DMS53 treated with DMSO at 0.1 percent for 48 hours (cell line): ENCODE measurements at regions not wholly inside any gene's neighbourhood (a gene's known extent, or its start where the extent isn't known, plus 50 kb on each side); places are given as distances from the start of the nearest gene placed in this dataset.

Source experiments
- DNase-seq: peaks from one replicate; lab custom pipeline; 2025; ENCODE audit not compliant: unreplicated experiment; lab: John Stamatoyannopoulos, UW

- DNase-seq, result no peak
Measured at GRCh38 chr22:27509132-27509920, 292.2 kb downstream of the MN1 start.

GRCh38 chr22:27510024-27510423 lies 291.5 kb downstream of the MN1 start:
- DNase-seq, result no peak

DNA sequence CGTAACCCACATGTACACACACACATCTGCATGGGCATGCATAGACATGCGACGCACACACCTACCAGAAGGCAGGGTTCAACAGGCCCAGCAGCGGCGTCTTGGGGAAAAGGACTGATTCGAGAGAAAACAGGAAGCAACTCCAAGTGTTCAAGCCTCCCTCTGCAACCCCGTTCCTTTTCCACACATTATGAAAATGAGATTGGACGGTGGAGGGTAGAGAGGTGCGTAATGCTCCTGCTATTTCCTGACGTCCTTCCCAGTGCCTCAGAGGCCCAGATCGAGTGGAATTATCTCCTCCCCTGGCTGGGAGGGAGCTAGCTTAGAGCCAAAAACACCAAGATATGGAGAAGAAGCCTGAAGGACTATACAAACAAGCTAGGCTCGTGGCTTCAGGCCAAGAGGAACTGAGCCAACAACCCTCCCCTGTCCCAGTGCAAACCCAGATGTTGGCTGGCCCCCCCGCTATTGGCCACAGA lies 289.2 kb downstream of the MN1 start:
- no peak for DNase-seq

DNA sequence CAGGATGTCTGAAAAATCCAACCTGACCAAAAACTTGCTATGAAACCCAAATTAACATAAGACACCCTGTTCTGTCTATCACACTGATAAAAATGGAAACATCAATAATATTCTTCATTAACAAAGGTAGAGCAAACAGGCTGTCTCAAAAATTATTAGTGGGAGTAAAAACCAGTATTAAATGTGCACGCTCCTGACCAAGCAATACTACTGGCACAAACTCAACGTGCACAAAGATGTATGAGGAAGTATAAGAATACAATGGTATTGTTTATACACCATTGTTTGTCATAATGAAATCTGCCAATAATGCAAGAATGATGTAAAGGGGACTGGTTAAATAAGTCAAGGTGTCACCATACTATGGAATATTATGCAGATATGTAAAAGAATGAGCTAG lies 288.5 kb downstream of the MN1 start:
- DNase-seq, result no peak

GRCh38 chr22:27514601-27515523 lies 286.7 kb downstream of the MN1 start:
- no peak for DNase-seq

- no peak for DNase-seq
Measured at GRCh38 chr22:27517361-27518155, 284.0 kb downstream of the MN1 start.

DNA sequence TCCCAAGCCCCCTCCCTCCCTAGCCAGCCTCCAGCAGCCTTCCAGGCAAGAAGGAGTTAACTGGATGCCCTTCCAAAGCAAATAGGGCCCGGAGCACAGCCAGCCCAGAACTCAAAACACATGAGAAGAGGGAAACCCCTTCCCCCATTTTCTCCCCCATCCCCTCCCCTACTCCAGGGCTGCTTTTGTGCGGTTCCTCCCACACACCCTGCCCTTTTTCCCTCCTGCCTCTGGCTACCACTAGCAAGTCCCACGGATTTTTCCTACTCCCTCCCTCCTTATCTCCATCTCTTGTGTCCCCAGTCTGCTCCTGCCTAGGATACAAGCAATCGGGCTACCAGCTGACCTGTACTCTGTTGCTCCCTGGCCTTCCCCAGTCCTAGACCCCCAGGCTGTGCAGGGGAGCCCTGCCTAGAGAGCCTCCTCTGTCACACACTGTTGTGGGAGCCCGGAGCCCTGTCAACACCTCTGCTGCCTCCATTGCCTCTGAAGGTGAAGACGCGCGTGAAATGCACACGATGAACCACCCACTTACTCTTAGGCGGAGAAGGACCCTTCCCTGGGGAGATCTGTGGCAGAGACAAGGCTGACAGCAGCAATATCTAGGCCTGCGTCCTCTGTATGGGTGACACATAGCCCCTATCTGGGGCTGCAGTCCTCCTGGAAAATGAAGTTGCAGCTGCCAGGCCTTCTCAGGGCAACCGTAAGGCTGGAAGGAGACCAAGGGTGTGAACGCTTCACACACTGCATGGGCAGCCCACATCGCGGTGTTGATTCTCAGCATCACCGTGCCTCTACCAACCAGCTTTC lies 282.8 kb downstream of the MN1 start:
- no peak for DNase-seq

GRCh38 chr22:27523711-27524110 lies 277.8 kb downstream of the MN1 start:
- no peak for DNase-seq

DNA sequence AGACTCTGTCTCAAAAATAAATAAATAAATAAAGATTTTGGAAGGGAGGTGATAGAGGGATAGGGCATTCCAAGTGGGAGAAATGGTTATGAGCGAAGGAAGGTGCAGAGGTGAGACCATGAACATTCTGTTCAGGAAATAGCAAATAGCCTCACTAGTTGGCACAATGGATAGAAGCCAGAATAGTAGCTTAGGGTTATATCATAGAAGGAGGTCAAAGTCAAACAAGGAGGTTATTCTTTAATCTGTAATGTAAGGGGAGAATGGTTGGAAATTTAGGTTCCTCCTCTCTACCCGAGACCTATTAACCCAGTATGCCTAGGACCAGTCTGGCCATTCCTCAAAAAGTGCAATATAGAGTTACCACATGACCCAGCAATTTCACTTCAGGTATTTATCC lies 275.8 kb downstream of the MN1 start:
- no peak for DNase-seq

- no peak for DNase-seq
Measured at GRCh38 chr22:27526901-27527300, 274.7 kb downstream of the MN1 start.

DNA sequence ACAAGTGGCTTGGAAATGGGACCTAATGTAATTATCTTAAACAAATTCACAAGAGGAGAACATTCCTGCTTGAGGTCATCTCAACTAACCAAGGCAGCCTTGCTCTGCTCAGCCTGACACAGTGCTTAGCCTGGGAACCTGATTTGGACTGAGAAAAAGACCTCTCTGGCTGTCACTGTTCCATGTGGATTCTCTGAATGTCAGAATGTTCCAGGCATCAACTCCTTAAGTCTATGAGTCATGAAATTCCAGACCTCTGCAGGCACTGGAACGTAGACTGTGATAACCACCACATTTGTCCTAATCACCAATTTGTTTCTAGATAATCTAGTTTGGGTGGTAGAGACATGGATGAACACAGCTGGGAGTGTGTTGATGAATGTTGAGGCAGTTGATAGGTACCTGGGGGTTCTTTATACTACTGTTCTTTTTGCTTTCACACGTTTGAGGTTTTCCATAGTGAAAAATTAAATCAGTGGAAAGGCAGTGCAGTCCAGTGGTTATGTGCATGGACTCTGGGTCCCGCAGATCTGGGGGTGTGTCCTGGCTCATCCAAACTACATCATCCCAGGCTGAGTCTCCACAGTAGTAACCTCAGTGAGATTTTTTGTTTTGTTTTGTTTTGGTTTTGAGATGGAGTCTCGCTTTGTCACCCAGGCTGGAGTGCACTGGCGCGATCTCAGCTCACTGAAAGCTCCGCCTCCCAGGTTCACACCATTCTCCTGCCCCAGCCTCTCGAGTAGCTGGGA lies 269.6 kb downstream of the MN1 start:
- no peak for DNase-seq

- no peak for DNase-seq
Measured at GRCh38 chr22:27533105-27533745, 268.3 kb downstream of the MN1 start.

GRCh38 chr22:27534720-27535125 lies 266.8 kb downstream of the MN1 start:
- no peak for DNase-seq

GRCh38 chr22:27535452-27535851 lies 266.1 kb downstream of the MN1 start:
- no peak for DNase-seq

- DNase-seq, result no peak
Measured at GRCh38 chr22:27537501-27537900, 264.1 kb downstream of the MN1 start.

DNA sequence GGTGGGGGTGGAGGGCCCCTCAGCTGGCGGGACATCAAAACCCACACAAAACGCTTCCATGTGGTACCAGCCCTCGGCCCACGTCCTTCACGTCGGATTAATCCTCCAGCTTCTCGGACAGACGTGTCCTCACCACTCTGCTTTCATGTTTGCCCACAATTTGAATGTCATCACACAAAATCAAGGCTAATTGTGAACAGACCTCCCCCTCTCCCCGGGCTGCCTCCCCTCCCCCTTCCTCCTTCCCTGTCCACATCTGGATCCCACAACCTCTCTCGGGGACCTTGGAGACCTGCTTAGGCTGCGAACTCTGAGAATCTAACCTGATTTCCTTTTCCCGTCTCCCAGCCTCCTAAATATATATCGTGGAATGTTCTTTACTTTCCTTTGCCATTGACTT lies 262.9 kb downstream of the MN1 start:
- DNase-seq, result no peak

DNA sequence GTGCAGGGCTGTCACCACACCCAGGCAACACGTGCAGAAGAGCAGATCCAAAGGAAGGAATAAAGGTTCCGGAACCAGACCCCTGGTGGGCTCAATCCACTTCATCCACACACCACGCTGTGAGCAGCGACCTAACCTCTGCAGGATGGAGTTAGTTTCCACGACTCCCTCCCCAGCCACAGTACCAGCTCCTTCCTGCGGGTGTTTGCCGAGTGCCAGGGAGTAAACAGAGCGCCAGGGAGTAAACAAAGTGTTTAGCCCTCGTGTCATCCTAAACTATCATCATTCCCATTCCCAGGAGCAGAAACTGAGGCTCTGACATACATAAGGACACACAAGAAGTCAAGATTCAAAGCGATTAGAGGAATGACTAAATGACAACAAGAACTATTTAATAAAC lies 261.3 kb downstream of the MN1 start:
- DNase-seq, result no peak

DNA sequence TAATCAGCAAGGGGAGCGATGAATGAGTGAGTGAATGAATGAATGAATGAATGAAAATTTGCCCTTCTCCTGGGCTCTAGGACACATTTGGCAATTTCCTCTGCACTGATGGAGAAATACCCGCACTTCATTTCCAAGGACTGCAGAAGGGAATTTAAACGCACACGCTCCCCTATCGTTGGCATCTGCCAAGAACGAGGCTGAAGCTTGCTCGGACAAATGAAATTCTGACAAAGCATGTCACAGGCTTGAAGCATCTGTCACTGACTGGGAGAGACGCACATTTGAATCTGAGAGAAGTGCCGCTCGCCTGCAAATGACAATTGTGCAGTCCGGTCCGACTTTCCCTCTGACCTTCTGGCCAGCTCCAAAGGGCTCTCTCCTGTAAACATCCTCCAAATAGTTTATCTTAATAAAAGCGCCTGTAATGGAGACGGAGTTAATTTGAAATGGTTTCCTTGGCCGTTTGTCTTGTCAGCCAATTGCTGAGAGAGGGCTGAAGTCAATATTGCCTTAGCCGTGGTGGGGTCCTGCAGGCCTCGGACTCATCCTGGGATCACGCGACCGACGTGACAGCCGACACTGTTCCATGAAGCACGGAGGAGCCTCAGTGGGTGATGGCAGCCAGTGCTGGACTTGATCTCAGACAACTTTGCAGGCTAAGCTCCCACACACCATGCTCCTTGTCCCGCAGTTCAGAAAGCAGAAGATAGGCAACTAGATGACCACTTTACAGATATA lies 260.7 kb downstream of the MN1 start:
- no peak for DNase-seq

GRCh38 chr22:27541836-27542235 lies 259.7 kb downstream of the MN1 start:
- no peak for DNase-seq
